Adrenal gland (tissue), 5 donors: ENCODE measurements at regions not wholly inside any gene's neighbourhood (a gene's known extent, or its start where the extent isn't known, plus 50 kb on each side); places are given as distances from the start of the nearest gene placed in this dataset.

ENCODE experiments used
- POLR2A ChIP-seq, 2 donors: fragments of 450-650 bp; IDR thresholded peaks; one replicate each; pipeline ENCODE4 v1.6.1; 2017; ENCODE audit warnings: antibody characterized with exemption in 2 of 2, mild to moderate bottlenecking in 2 of 2, moderate library complexity in 1 of 2
- TF ChIP-seq, protein P1 (sequence below), 6 experiments: fragments of 450-650 bp in 4 of 6; fragments of 200-600 bp in 2 of 6; sonication (generic) in 1 of 6; IDR thresholded peaks; 1 replicate in 5 of 6; 2 replicates in 1 of 6; pipeline versions ENCODE4 v1.5.1 to v1.8.0; 2016 to 2021; ENCODE audit warnings: antibody characterized with exemption in 6 of 6, mild to moderate bottlenecking in 2 of 6, moderate library complexity in 1 of 6
- donor health status: DM: no; HTN: no; CAD: no.

DNA sequence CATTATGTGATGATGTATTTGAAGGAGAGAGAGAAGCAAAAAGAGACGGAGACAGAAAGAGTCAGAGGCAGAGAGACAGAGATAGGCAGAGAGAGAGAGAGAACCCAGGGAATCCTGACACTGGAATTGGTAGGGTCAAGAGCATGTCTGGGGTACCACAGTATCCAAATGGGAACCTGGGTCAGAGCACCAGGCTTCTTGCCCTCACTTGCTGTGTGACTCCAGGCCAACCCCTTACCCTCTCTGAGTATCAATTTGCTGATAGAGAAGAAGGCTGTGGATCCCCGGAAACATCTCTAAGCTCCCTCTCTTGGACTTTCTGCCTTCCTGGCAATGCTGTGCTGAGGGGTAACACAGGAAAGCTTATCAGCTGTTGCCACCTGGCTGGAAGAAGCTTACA lies 385.3 kb upstream of the SULF2 start:
- TF ChIP-seq, protein P1, sequence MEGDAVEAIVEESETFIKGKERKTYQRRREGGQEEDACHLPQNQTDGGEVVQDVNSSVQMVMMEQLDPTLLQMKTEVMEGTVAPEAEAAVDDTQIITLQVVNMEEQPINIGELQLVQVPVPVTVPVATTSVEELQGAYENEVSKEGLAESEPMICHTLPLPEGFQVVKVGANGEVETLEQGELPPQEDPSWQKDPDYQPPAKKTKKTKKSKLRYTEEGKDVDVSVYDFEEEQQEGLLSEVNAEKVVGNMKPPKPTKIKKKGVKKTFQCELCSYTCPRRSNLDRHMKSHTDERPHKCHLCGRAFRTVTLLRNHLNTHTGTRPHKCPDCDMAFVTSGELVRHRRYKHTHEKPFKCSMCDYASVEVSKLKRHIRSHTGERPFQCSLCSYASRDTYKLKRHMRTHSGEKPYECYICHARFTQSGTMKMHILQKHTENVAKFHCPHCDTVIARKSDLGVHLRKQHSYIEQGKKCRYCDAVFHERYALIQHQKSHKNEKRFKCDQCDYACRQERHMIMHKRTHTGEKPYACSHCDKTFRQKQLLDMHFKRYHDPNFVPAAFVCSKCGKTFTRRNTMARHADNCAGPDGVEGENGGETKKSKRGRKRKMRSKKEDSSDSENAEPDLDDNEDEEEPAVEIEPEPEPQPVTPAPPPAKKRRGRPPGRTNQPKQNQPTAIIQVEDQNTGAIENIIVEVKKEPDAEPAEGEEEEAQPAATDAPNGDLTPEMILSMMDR (IDR thresholded peaks at IDR 0.05) = no peak
- no peak for TF ChIP-seq POLR2A (IDR thresholded peaks at IDR 0.05)
